GM23338 (cell line): ENCODE measurements at regions not wholly inside any gene's neighbourhood (a gene's known extent, or its start where the extent isn't known, plus 50 kb on each side); places are given as distances from the start of the nearest gene placed in this dataset.

ENCODE experiments used
- CTCF ChIP-seq, 2 experiments: fragments of 200-600 bp in 1 of 2; sonication (generic) in 1 of 2; conservative IDR thresholded peaks; 2 replicates each; pipeline versions ENCODE4 v1.5.1 to v1.6.1; 2016 to 2017; ENCODE audit warnings: antibody characterized with exemption in 2 of 2, low read depth in 2 of 2, mild to moderate bottlenecking in 2 of 2, moderate library complexity in 1 of 2
- EZH2 ChIP-seq: fragments of 200-600 bp; sonication (generic); IDR thresholded peaks from one replicate; pipeline ENCODE4 v1.8.0; 2017; ENCODE audit warnings: antibody characterized with exemption, mild to moderate bottlenecking, low read depth; ENCODE audit not compliant: unreplicated experiment
- EZH2phosphoT487 ChIP-seq: fragments of 200-600 bp; sonication (generic); IDR thresholded peaks from one replicate; pipeline ENCODE4 v1.8.1; 2018; ENCODE audit warnings: antibody characterized with exemption; ENCODE audit not compliant: unreplicated experiment
- JUNB ChIP-seq: IDR thresholded peaks from one replicate; pipeline ENCODE4 v1.6.1; 2016; ENCODE audit warnings: antibody characterized with exemption; ENCODE audit not compliant: unreplicated experiment
- NANOG ChIP-seq: IDR thresholded peaks from 2 replicates; pipeline ENCODE4 v1.6.1; 2016; ENCODE audit warnings: antibody characterized with exemption, borderline replicate concordance
- POLR2AphosphoS5 ChIP-seq: IDR thresholded peaks from 2 replicates; pipeline ENCODE4 v1.6.1; 2016; ENCODE audit warnings: antibody characterized with exemption, low read depth
- STAT1 ChIP-seq: IDR thresholded peaks from one replicate; pipeline ENCODE4 v1.6.1; 2016; ENCODE audit warnings: antibody characterized with exemption; ENCODE audit not compliant: unreplicated experiment
- ZNF331 ChIP-seq: fragments of 250-450 bp; sonication (Bioruptor Pico); IDR thresholded peaks from 2 replicates; pipeline ENCODE4 v1.5.0; 2020; ENCODE audit warnings: low read depth, mild to moderate bottlenecking, moderate library complexity
- TF ChIP-seq, protein P1 (sequence below): IDR thresholded peaks from one replicate; pipeline ENCODE4 v1.6.1; 2018; ENCODE audit warnings: antibody characterized with exemption; ENCODE audit not compliant: unreplicated experiment
- TF ChIP-seq, protein P2 (sequence below): IDR thresholded peaks from 2 replicates; pipeline ENCODE4 v1.6.1; 2016; ENCODE audit warnings: antibody characterized with exemption

- TF ChIP-seq CTCF (conservative IDR thresholded peaks at IDR 0.05; ENCODE audit: low read depth in 2 of 2): peak; percentile 27 to 40
- no peak for TF ChIP-seq POLR2AphosphoS5
- TF ChIP-seq, protein P1, sequence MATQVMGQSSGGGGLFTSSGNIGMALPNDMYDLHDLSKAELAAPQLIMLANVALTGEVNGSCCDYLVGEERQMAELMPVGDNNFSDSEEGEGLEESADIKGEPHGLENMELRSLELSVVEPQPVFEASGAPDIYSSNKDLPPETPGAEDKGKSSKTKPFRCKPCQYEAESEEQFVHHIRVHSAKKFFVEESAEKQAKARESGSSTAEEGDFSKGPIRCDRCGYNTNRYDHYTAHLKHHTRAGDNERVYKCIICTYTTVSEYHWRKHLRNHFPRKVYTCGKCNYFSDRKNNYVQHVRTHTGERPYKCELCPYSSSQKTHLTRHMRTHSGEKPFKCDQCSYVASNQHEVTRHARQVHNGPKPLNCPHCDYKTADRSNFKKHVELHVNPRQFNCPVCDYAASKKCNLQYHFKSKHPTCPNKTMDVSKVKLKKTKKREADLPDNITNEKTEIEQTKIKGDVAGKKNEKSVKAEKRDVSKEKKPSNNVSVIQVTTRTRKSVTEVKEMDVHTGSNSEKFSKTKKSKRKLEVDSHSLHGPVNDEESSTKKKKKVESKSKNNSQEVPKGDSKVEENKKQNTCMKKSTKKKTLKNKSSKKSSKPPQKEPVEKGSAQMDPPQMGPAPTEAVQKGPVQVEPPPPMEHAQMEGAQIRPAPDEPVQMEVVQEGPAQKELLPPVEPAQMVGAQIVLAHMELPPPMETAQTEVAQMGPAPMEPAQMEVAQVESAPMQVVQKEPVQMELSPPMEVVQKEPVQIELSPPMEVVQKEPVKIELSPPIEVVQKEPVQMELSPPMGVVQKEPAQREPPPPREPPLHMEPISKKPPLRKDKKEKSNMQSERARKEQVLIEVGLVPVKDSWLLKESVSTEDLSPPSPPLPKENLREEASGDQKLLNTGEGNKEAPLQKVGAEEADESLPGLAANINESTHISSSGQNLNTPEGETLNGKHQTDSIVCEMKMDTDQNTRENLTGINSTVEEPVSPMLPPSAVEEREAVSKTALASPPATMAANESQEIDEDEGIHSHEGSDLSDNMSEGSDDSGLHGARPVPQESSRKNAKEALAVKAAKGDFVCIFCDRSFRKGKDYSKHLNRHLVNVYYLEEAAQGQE: no peak
- TF ChIP-seq ZNF331 (CRISPR knock-in tag): no peak
- TF ChIP-seq EZH2: no peak
- no peak for TF ChIP-seq STAT1
- no peak for TF ChIP-seq EZH2phosphoT487
- TF ChIP-seq, protein P2, sequence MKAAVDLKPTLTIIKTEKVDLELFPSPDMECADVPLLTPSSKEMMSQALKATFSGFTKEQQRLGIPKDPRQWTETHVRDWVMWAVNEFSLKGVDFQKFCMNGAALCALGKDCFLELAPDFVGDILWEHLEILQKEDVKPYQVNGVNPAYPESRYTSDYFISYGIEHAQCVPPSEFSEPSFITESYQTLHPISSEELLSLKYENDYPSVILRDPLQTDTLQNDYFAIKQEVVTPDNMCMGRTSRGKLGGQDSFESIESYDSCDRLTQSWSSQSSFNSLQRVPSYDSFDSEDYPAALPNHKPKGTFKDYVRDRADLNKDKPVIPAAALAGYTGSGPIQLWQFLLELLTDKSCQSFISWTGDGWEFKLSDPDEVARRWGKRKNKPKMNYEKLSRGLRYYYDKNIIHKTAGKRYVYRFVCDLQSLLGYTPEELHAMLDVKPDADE: no peak
- TF ChIP-seq NANOG: no peak
- no peak for TF ChIP-seq JUNB
These were observed 54.0 kb upstream of the PGRMC2 start for GRCh38 chr4:128341634-128342033.
